ENCODE measurements at regions not wholly inside any gene's neighbourhood (a gene's known extent, or its start where the extent isn't known, plus 50 kb on each side); places are given as distances from the start of the nearest gene placed in this dataset.
A peak's percentile ranks its signal among the peaks of the same experiment; 100 is the strongest.
"Not testable (repeated sequence)": the region's sequence is repeated elsewhere in the genome, so short reads cannot be mapped to it uniquely, and the experiment has no call there.

- H3K27me3 ChIP-seq = no peaks in the 10 kb centered on the region
- intact Hi-C loops (cut with DNase I) = no loop called here
- H3K36me3 ChIP-seq = no peaks in the 10 kb centered on the region
- no peak for TF ChIP-seq POLR2A (IDR thresholded peaks at IDR 0.05)
- no peak for TF ChIP-seq POLR2AphosphoS5 (IDR thresholded peaks at IDR 0.05; ENCODE audit: insufficient read depth in 1 of 2, low read depth in 1 of 2)
- no peak for TF ChIP-seq CTCF (IDR thresholded peaks at IDR 0.05)
- DNase-seq (ENCODE audit: extremely low spot score in 2 of 2) = no peak
- H3K4me3 ChIP-seq = no peak overlapping the region
- no peaks in the 10 kb centered on the region for H3K4me1 ChIP-seq
- no peak overlapping the region for H3K27ac ChIP-seq
- no peaks in the 10 kb centered on the region for H3K9me3 ChIP-seq
Measured at GRCh38 chr21:14741256-14741655, 195.1 kb upstream of the SAMSN1 start.

GRCh38 chr21:14740692-14741091 lies 194.6 kb upstream of the SAMSN1 start:
- TF ChIP-seq POLR2A (IDR thresholded peaks at IDR 0.05) (no peak), POLR2AphosphoS5 (IDR thresholded peaks at IDR 0.05; ENCODE audit: insufficient read depth in 1 of 2, low read depth in 1 of 2) (no peak), CTCF (IDR thresholded peaks at IDR 0.05) (no peak)

GRCh38 chr21:14740116-14740515 lies 194.0 kb upstream of the SAMSN1 start:
- H3K27ac ChIP-seq = no peak overlapping the region
- TF ChIP-seq CTCF (IDR thresholded peaks at IDR 0.05) (no peak), POLR2A (IDR thresholded peaks at IDR 0.05) (no peak), POLR2AphosphoS5 (IDR thresholded peaks at IDR 0.05; ENCODE audit: insufficient read depth in 1 of 2, low read depth in 1 of 2) (no peak)
- no peaks in the 10 kb centered on the region for H3K36me3 ChIP-seq
- no peaks in the 10 kb centered on the region for H3K9me3 ChIP-seq
- no peak for DNase-seq (ENCODE audit: extremely low spot score in 2 of 2)
- no peak overlapping the region for H3K4me3 ChIP-seq
- H3K4me1 ChIP-seq = no peaks in the 10 kb centered on the region
- H3K27me3 ChIP-seq = no peaks in the 10 kb centered on the region
- intact Hi-C loops (cut with DNase I) = no loop called here

More at GRCh38 chr21:14740692-14741091, 194.6 kb upstream of the SAMSN1 start:
- no peak for DNase-seq (ENCODE audit: extremely low spot score in 2 of 2)
- H3K4me3 ChIP-seq = no peak overlapping the region
- no peak overlapping the region for H3K27ac ChIP-seq
- H3K36me3 ChIP-seq = no peaks in the 10 kb centered on the region
- H3K27me3 ChIP-seq = no peaks in the 10 kb centered on the region
- intact Hi-C loops (cut with DNase I) = no loop called here
- no peaks in the 10 kb centered on the region for H3K9me3 ChIP-seq
- H3K4me1 ChIP-seq = no peaks in the 10 kb centered on the region

- no peaks in the 10 kb centered on the region for H3K4me1 ChIP-seq
- no peak overlapping the region for H3K4me3 ChIP-seq
- intact Hi-C loops (cut with DNase I) = no loop called here
- DNase-seq (ENCODE audit: extremely low spot score in 2 of 2) = no peak
- no peaks in the 10 kb centered on the region for H3K27me3 ChIP-seq
- TF ChIP-seq CTCF (IDR thresholded peaks at IDR 0.05) (no peak), POLR2A (IDR thresholded peaks at IDR 0.05) (no peak), POLR2AphosphoS5 (IDR thresholded peaks at IDR 0.05; ENCODE audit: insufficient read depth in 1 of 2, low read depth in 1 of 2) (no peak)
- H3K27ac ChIP-seq = no peak overlapping the region
- no peaks in the 10 kb centered on the region for H3K9me3 ChIP-seq
- H3K36me3 ChIP-seq = no peaks in the 10 kb centered on the region
Measured at GRCh38 chr21:14739590-14739989, 193.5 kb upstream of the SAMSN1 start.

GRCh38 chr21:14738576-14738975 lies 192.5 kb upstream of the SAMSN1 start:
- intact Hi-C loops (cut with DNase I); H3K27me3 ChIP-seq; H3K36me3 ChIP-seq; H3K9me3 ChIP-seq; H3K27ac ChIP-seq; DNase-seq (ENCODE audit: extremely low spot score in 2 of 2); H3K4me1 ChIP-seq; H3K4me3 ChIP-seq: not testable (repeated sequence)

GRCh38 chr21:14737922-14738321 lies 191.8 kb upstream of the SAMSN1 start:
- Histone ChIP-seq H3K9me3 (no peaks in the 10 kb centered on the region), H3K4me1 (no peaks in the 10 kb centered on the region), H3K36me3 (no peaks in the 10 kb centered on the region), H3K27me3 (no peaks in the 10 kb centered on the region), H3K4me3 (no peak overlapping the region), H3K27ac (no peak overlapping the region)
- no peak for DNase-seq (ENCODE audit: extremely low spot score in 2 of 2)
- intact Hi-C loops (cut with DNase I) = no loop called here
- TF ChIP-seq POLR2A (IDR thresholded peaks at IDR 0.05) = no peak
- TF ChIP-seq POLR2AphosphoS5 (IDR thresholded peaks at IDR 0.05; ENCODE audit: insufficient read depth in 1 of 2, low read depth in 1 of 2) = no peak
- peak in 2 of 3 experiments; percentile 57 for TF ChIP-seq CTCF (IDR thresholded peaks at IDR 0.05)
